ENCODE measurements at regions not wholly inside any gene's neighbourhood (a gene's known extent, or its start where the extent isn't known, plus 50 kb on each side); places are given as distances from the start of the nearest gene placed in this dataset.

GRCh38 chr3:115554487-115554807 lies 68.9 kb upstream of the GAP43 start:
- no peaks in the 10 kb centered on the region for H3K36me3 ChIP-seq (replicated peaks in 1 of 2; ENCODE audit: control insufficient read depth in 1 of 2, insufficient read depth in 2 of 2, low read length in 2 of 2)
- ATAC-seq (no peak), FAIRE-seq (no peak), DNase-seq (ENCODE audit: low spot score) (no peak)
- no peak overlapping the region for H3K4me2 ChIP-seq (ENCODE audit: low read depth, low read length)
- intact Hi-C loops (cut with micrococcal nuclease; ENCODE audit: unreplicated experiment), result no loop called here
- no peak overlapping the region for H3K4me3 ChIP-seq (replicated peaks in 1 of 3; ENCODE audit: insufficient read depth in 1 of 3, low read depth in 2 of 3, low read length in 3 of 3)
- peaks cover 8% of the 10 kb centered on the region for H3K4me1 ChIP-seq (ENCODE audit: insufficient read depth, low read length)
- in situ Hi-C loops (cut with HindIII; ENCODE audit: extremely low pct_ligation_motif_present, low pct_unique_long_range_greater_than_20kb), result no loop called here
- no peaks in the 10 kb centered on the region for H3K79me2 ChIP-seq (ENCODE audit: insufficient read depth, low read length)
- H2AFZ ChIP-seq (ENCODE audit: low read length), result no peak overlapping the region
- no peak overlapping the region for H3K27ac ChIP-seq (ENCODE audit: extremely low read length, insufficient read depth, low read length)
- no peaks in the 10 kb centered on the region for H4K20me1 ChIP-seq (ENCODE audit: insufficient read depth, low read length)
- H3K9me3 ChIP-seq (ENCODE audit: low read length), result no peaks in the 10 kb centered on the region
- H3K9ac ChIP-seq (ENCODE audit: insufficient read depth, low read depth, low read length), result no peak overlapping the region
- no TSS peak for BruUV-seq (replicated peaks)
- CTCF ChIA-PET (ENCODE audit: low intra/inter-chr PET ratio, low total read pairs), result no interaction called here
- POLR2A ChIA-PET, result no interaction called here
- H3K27me3 ChIP-seq (ENCODE audit: control insufficient read depth in 1 of 2, insufficient read depth in 2 of 2, low read length in 2 of 2), result no peaks in the 10 kb centered on the region
- no peak for TF ChIP-seq ZNF263 (CRISPR knock-in tag; IDR thresholded peaks at IDR 0.05)
- TF ChIP-seq ISX (CRISPR knock-in tag; conservative IDR thresholded peaks at IDR 0.05), result no peak
- TF ChIP-seq ATF6 (CRISPR knock-in tag; conservative IDR thresholded peaks at IDR 0.05), result no peak
- no peak for TF ChIP-seq NCOA1 (CRISPR knock-in tag; IDR thresholded peaks at IDR 0.05)
- TF ChIP-seq CHD2 (IDR thresholded peaks at IDR 0.05; ENCODE audit: low read depth, low read length), result no peak
- no peak for TF ChIP-seq ZNF792 (CRISPR knock-in tag; IDR thresholded peaks at IDR 0.05)
- no peak for TF ChIP-seq ZBTB20 (CRISPR knock-in tag; IDR thresholded peaks at IDR 0.05; ENCODE audit: borderline replicate concordance, low read depth)
- no peak for TF ChIP-seq ZNF318 (CRISPR knock-in tag; IDR thresholded peaks at IDR 0.05)
- no peak for TF ChIP-seq ZNF292 (CRISPR knock-in tag; IDR thresholded peaks at IDR 0.05; ENCODE audit: borderline replicate concordance, low read depth)
- TF ChIP-seq ZNF781 (CRISPR knock-in tag; IDR thresholded peaks at IDR 0.05; ENCODE audit: borderline replicate concordance, not compliant biosample characterization), result no peak
- no peak for TF ChIP-seq ZNF33B (CRISPR knock-in tag; IDR thresholded peaks at IDR 0.05)
- no peak for TF ChIP-seq ONECUT2 (CRISPR knock-in tag; IDR thresholded peaks at IDR 0.05)
- TF ChIP-seq PLSCR1 (CRISPR knock-in tag; IDR thresholded peaks at IDR 0.05; ENCODE audit: borderline replicate concordance), result no peak
- no peak for TF ChIP-seq ZNF503 (CRISPR knock-in tag; IDR thresholded peaks at IDR 0.05)

All from HepG2 (cell line).